GM18507 (cell line): ENCODE measurements at regions not wholly inside any gene's neighbourhood (a gene's known extent, or its start where the extent isn't known, plus 50 kb on each side); places are given as distances from the start of the nearest gene placed in this dataset.

Source experiments
- DNase-seq: peaks from one replicate; pipeline ENCODE4 v3.0.0; 2011; ENCODE audit warnings: low read depth; ENCODE audit not compliant: insufficient read length; ENCODE audit errors: extremely low spot score
- FAIRE-seq: peaks from 2 replicates; lab custom pipeline; 2011; peaks lifted over from hg19 to GRCh38; lab: Jason Lieb, UNC

GRCh38 chr7:68258609-68259008, 1262.0 kb downstream of the TYW1 start:
- DNase-seq (no peak), FAIRE-seq (no peak)

GRCh38 chr7:68265258-68265657, 1268.6 kb downstream of the TYW1 start:
- FAIRE-seq (no peak), DNase-seq (no peak)

- no peak for DNase-seq
- FAIRE-seq, result no peak
Measured at GRCh38 chr7:68266004-68266579, 1269.5 kb downstream of the TYW1 start.

GRCh38 chr7:68267486-68267885, 1270.9 kb downstream of the TYW1 start:
- DNase-seq (no peak), FAIRE-seq (no peak)

- no peak for DNase-seq
- no peak for FAIRE-seq
Measured at GRCh38 chr7:68269405-68269804, 1272.8 kb downstream of the TYW1 start.

- DNase-seq (no peak), FAIRE-seq (no peak)
Measured at GRCh38 chr7:68272507-68272906, 1275.9 kb downstream of the TYW1 start.

GRCh38 chr7:68276725-68277124, 1280.1 kb downstream of the TYW1 start:
- no peak for FAIRE-seq

GRCh38 chr7:68279827-68280400, 1283.3 kb downstream of the TYW1 start:
- no peak for FAIRE-seq
- no peak for DNase-seq

More at GRCh38 chr7:68276725-68277124, 1280.1 kb downstream of the TYW1 start:
- no peak for DNase-seq

GRCh38 chr7:68280931-68281330, 1284.3 kb downstream of the TYW1 start:
- FAIRE-seq (no peak), DNase-seq (no peak)

GRCh38 chr7:68288144-68288593, 1291.5 kb downstream of the TYW1 start:
- FAIRE-seq (no peak), DNase-seq (no peak)

GRCh38 chr7:68291710-68292109, 1295.1 kb downstream of the TYW1 start:
- FAIRE-seq, result no peak
- DNase-seq, result no peak

GRCh38 chr7:68295386-68295785, 1298.8 kb downstream of the TYW1 start:
- FAIRE-seq, result no peak
- no peak for DNase-seq

GRCh38 chr7:68304536-68304935, 1293.7 kb upstream of the AUTS2 start:
- DNase-seq (no peak), FAIRE-seq (no peak)

GRCh38 chr7:68306692-68307107, 1291.6 kb upstream of the AUTS2 start:
- no peak for FAIRE-seq

GRCh38 chr7:68309271-68309670, 1289.0 kb upstream of the AUTS2 start:
- FAIRE-seq (no peak), DNase-seq (no peak)

More at GRCh38 chr7:68306692-68307107, 1291.6 kb upstream of the AUTS2 start:
- no peak for DNase-seq

- DNase-seq, result no peak
- no peak for FAIRE-seq
Measured at GRCh38 chr7:68309806-68310205, 1288.5 kb upstream of the AUTS2 start.

GRCh38 chr7:68311958-68312357, 1286.3 kb upstream of the AUTS2 start:
- DNase-seq (no peak), FAIRE-seq (no peak)

- FAIRE-seq, result no peak
- no peak for DNase-seq
Measured at GRCh38 chr7:68313806-68314205, 1284.5 kb upstream of the AUTS2 start.

GRCh38 chr7:68314208-68314607, 1284.1 kb upstream of the AUTS2 start:
- DNase-seq, result no peak
- FAIRE-seq, result no peak

GRCh38 chr7:68317476-68317875, 1280.8 kb upstream of the AUTS2 start:
- DNase-seq, result no peak
- FAIRE-seq, result no peak

- no peak for DNase-seq
- no peak for FAIRE-seq
Measured at GRCh38 chr7:68319061-68319460, 1279.2 kb upstream of the AUTS2 start.
